HUES48 (cell line): ENCODE measurements at regions not wholly inside any gene's neighbourhood (a gene's known extent, or its start where the extent isn't known, plus 50 kb on each side); places are given as distances from the start of the nearest gene placed in this dataset.

ENCODE experiments used
- H3K27ac ChIP-seq: one replicate; pipeline ENCODE4 v1.7.0; 2013; ENCODE audit warnings: low read depth, low read length, inconsistent platforms
- H3K27me3 ChIP-seq: 2 replicates; pipeline ENCODE4 v1.6.1; 2013; ENCODE audit warnings: mild to moderate bottlenecking, low read length; ENCODE audit not compliant: control insufficient read depth, insufficient read depth
- H3K36me3 ChIP-seq: 2 replicates; pipeline ENCODE4 v1.6.1; 2013; ENCODE audit warnings: low read length; ENCODE audit not compliant: control insufficient read depth, insufficient read depth
- H3K4me1 ChIP-seq: 2 replicates; pipeline ENCODE4 v1.6.1; 2013; ENCODE audit warnings: mild to moderate bottlenecking, low read length; ENCODE audit not compliant: control insufficient read depth, insufficient read depth
- H3K4me3 ChIP-seq: 2 replicates; pipeline ENCODE4 v1.5.1; 2013; ENCODE audit warnings: mild to moderate bottlenecking, low read depth, low read length
- H3K9ac ChIP-seq: 2 replicates; pipeline ENCODE4 v1.6.1; 2013; ENCODE audit warnings: mild to moderate bottlenecking, low read depth, low read length, moderate library complexity
- H3K9me3 ChIP-seq: 2 replicates; pipeline ENCODE4 v1.6.1; 2013; ENCODE audit warnings: low read length; ENCODE audit not compliant: control insufficient read depth, insufficient read depth

DNA sequence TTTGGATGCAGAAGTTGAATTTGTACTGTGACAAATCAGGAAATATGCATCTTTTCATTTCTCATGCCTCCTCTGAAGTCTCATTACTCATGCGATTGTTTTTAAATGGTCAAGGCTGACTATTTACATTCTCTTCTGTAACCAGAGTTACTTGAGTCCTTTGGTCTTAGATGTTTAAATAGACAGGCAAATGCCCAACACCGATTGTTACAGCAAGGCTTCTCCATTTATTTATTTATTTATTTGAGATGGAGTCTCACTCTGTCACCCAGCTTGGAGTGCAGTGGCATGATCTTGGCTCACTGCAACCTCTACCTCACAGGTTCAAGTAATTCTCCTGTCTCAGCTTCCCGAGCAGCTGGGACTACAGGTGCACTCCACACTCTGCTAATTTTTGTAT lies 72.7 kb upstream of the SLC28A3 start:
- no peaks in the 10 kb centered on the region for H3K9me3 ChIP-seq
- H3K9ac ChIP-seq: no peak overlapping the region
- H3K27me3 ChIP-seq: no peaks in the 10 kb centered on the region
- no peak overlapping the region for H3K27ac ChIP-seq
- H3K36me3 ChIP-seq: no peaks in the 10 kb centered on the region
- no peak overlapping the region for H3K4me3 ChIP-seq
- H3K4me1 ChIP-seq: no peaks in the 10 kb centered on the region

DNA sequence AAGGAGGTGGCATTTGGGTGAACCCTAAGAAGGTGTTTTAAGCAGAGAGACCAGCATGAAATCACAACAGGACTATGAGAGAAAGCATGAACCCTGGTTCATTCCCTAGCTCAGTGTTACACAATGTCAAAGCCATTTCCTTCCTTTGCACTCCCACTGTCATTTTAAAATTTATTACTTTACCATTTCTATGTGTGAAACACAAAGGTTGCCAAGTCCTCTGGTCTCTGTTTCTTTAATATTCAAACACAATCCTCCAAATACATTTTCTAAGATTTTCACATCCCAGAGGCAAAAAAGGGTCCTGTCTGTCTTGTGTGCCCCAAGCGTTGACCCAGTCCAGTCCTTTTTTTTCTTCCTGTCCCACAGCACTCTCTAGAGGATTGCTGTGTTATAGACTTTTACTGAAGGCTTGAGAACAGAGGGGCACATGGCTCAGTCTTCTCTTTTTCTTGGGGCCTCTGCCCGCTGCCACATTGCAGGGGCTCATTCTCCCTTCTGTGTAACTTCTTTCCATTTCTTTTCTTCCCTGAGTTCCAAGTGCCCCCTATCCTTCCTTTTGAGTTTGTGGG lies 78.6 kb upstream of the SLC28A3 start:
- Histone ChIP-seq H3K4me1 (no peaks in the 10 kb centered on the region), H3K4me3 (no peak overlapping the region), H3K36me3 (no peaks in the 10 kb centered on the region), H3K27me3 (no peaks in the 10 kb centered on the region), H3K27ac (no peak overlapping the region), H3K9me3 (peaks cover 10% of the 10 kb centered on the region), H3K9ac (no peak overlapping the region)

DNA sequence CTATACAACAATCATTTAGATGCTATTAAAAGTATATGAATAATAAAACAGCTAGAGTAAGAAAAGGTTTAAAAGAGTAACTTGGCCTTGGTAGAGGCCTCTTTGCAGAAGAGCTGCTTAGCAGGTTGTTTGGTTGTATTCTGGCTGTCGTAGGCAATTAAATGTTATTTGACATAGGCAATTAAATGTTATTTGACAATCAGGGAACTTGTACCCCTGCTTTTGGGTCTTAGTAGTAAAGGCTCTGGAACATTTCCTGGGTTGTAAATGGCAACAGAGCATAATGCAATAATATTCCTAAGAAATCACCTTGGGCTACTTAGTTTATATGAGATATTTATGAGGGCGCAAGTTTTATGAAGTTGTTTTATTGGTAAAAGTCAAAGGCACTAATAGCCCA lies 84.4 kb upstream of the SLC28A3 start:
- Histone ChIP-seq H3K36me3 (no peaks in the 10 kb centered on the region), H3K4me1 (no peaks in the 10 kb centered on the region), H3K27ac (no peak overlapping the region), H3K27me3 (no peaks in the 10 kb centered on the region), H3K9ac (no peak overlapping the region), H3K9me3 (peaks cover 10% of the 10 kb centered on the region), H3K4me3 (no peak overlapping the region)

DNA sequence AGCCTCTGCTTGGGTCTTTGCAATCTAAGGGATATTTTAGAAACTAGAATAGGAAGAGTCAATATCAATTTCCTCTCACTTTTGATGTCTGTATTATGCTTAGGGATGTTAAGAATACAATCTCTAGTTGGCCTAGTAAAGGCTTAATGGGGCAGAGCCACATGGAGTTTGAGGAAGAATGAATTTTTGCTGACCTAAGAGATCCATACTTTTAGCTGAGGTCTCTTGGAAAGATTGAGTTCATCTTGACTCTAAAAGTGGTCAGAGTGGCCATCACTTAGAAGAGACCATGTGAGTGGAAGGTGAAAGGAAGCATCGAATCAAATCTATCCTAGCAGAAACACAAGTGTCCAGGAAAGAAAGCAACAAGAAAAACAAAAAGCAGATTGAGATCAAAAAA lies 92.2 kb upstream of the SLC28A3 start:
- Histone ChIP-seq H3K36me3 (no peaks in the 10 kb centered on the region), H3K27ac (no peak overlapping the region), H3K4me1 (no peaks in the 10 kb centered on the region), H3K9me3 (no peaks in the 10 kb centered on the region), H3K27me3 (no peaks in the 10 kb centered on the region), H3K4me3 (no peak overlapping the region), H3K9ac (no peak overlapping the region)

DNA sequence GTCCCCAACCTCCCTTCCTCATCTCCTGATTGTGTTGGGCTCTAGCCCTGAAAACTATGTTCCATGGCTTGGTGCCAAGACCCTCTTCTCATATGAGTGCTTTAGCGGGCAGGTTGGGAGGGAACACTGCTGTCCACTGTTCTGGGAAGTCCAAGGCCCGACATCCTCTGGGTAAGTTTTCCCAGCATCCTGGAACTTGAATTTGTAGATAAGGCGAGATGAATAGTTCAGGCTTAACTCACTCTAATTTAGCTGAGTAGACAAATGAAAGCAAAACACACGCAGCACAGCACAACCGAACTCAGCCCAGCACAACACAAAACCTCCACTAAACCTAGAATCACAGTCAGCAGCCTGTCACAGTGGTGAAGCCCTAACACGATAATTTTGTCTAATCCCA lies 95.3 kb upstream of the SLC28A3 start:
- Histone ChIP-seq H3K9me3 (no peaks in the 10 kb centered on the region), H3K27me3 (no peaks in the 10 kb centered on the region), H3K36me3 (no peaks in the 10 kb centered on the region), H3K9ac (no peak overlapping the region), H3K27ac (no peak overlapping the region), H3K4me1 (no peaks in the 10 kb centered on the region), H3K4me3 (no peak overlapping the region)

DNA sequence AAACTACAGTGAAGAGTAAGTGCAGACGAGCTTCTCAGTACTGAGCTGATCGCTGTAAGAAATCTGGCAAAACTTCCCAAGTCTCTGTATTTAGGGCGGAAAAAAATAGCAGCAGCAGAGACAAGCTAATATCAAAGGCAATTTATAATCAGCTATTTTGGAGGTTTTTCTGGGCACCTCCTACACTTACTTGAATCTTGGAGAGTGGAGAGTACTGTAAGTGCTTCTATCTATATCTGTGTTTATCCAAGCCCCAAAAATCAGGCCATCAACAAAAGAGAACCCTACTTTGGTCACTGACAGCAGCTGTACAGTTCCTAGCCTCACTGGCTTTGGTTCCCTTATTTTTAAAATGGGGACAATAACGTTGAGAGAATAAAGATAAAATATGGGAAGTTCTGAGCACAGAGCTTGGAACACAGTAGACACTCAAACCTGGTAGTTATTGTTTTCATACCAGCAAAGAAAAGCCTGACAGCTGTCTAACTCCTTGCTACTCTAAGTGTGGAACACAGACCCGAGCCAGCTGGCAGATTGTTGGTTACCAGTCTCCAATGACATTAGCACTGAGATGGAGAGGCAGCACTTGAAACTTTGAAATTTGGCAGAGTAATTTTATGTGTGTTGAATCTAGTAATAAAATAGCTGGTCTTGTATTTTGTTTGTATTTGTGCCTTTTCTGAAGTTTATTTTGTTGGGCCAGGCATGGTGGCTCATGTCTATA lies 96.0 kb upstream of the SLC28A3 start:
- Histone ChIP-seq H3K27me3 (no peaks in the 10 kb centered on the region), H3K4me1 (no peaks in the 10 kb centered on the region), H3K36me3 (no peaks in the 10 kb centered on the region), H3K4me3 (no peak overlapping the region), H3K27ac (no peak overlapping the region), H3K9me3 (no peaks in the 10 kb centered on the region), H3K9ac (no peak overlapping the region)

DNA sequence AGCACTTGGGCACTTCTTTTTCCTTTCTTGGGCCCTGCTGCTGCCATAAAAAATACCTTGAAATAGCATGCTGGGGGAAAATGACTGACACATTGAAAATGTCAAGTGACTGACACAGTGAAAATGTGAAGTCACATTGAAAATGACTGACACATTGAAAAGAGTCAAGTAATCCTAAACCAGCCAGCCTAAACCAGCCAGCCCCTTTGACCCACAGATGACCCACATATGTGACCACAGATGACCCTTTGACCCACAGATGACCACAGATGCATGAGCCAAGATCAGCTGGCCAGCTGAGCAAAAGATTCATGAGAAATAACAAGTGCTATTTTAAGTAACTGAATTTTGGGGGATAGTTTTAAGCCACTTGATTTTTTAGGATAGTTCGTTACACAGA lies 97.8 kb upstream of the SLC28A3 start:
- Histone ChIP-seq H3K36me3 (no peaks in the 10 kb centered on the region), H3K4me1 (no peaks in the 10 kb centered on the region), H3K4me3 (no peak overlapping the region), H3K27me3 (no peaks in the 10 kb centered on the region), H3K9ac (no peak overlapping the region), H3K9me3 (no peaks in the 10 kb centered on the region), H3K27ac (no peak overlapping the region)

DNA sequence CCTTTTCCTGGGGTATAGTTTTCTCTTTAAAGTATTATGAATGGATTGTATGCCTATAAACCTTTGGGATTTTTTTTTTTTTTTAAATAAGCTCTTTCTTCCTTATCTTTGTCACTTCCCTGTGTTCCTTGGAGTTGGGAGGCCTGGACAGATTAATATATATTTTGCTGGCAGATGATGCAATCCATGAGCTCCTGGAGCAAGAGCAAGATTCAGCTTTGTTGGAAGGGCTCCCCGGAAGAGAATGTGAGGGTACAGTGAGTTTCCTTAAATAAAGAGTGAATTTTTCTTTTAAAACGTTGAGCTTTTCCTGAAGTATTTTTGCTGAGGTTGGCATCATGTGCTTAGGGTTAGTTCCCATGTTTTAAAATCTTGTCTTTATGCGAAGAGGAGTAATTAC lies 98.7 kb upstream of the SLC28A3 start:
- H3K27ac ChIP-seq: no peak overlapping the region
- H3K36me3 ChIP-seq: no peaks in the 10 kb centered on the region
- no peaks in the 10 kb centered on the region for H3K9me3 ChIP-seq
- no peaks in the 10 kb centered on the region for H3K27me3 ChIP-seq
- H3K4me3 ChIP-seq: no peak overlapping the region
- no peak overlapping the region for H3K9ac ChIP-seq
- no peaks in the 10 kb centered on the region for H3K4me1 ChIP-seq

DNA sequence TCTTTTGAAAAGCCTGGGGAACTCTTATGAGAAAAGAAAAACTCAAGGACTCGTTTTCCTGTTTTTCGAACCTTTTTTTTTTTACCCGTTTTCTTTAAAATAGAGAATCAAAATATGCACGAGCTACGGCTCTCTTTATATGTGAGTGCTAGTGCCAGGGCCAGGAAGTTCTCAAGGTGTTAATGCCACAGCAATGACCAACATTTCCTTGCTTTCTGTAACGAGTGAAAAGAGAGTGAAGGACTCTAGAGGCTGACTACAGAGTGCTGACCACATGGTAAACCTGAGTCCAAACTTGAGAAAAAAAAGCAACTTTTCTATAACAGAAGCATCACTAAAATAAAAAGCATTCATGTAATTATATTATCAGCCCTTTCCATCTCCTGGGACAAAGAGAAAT lies 102.2 kb upstream of the SLC28A3 start:
- no peak overlapping the region for H3K27ac ChIP-seq
- no peak overlapping the region for H3K9ac ChIP-seq
- H3K36me3 ChIP-seq: no peaks in the 10 kb centered on the region
- no peaks in the 10 kb centered on the region for H3K4me1 ChIP-seq
- no peaks in the 10 kb centered on the region for H3K9me3 ChIP-seq
- no peaks in the 10 kb centered on the region for H3K27me3 ChIP-seq
- H3K4me3 ChIP-seq: no peak overlapping the region

DNA sequence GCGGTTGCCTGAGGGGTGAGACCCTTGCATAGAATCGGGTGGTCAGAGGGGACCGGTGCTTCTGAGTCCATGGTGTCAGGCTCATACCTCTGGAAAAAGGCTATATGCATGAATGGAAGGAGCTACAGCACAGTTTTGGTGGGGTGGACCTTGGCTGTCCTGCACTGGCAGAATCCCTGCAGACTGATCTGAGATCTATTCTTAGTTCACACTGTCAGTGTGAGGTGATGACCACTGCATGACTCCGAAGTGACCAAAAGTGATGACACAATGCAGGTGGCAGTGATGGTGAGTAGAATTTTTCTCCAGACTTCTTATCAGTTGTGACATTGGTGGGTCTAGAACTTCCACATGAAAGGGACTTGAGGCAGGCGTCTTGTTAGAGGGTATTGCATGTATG lies 105.2 kb upstream of the SLC28A3 start:
- H3K9ac ChIP-seq: no peak overlapping the region
- H3K4me1 ChIP-seq: no peaks in the 10 kb centered on the region
- no peaks in the 10 kb centered on the region for H3K36me3 ChIP-seq
- H3K4me3 ChIP-seq: no peak overlapping the region
- no peaks in the 10 kb centered on the region for H3K27me3 ChIP-seq
- no peak overlapping the region for H3K27ac ChIP-seq
- H3K9me3 ChIP-seq: no peaks in the 10 kb centered on the region

DNA sequence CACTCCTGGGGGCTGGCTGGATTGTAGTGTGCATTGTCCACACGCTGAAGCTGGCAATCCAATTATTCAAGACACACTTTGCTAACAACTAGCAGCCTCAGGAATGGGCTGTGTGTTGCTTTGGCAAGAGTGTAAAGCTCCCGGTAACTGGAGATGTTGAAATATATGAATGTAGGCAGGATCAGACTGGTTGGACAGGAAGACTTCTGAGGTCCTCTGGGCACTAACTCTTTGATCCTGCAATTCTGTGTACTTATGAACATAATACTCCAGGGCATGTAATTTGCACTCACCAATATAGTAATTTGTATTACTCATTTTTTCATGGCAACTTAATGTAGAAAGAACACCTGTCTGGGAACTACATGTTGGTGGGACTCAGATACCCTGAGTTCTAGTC lies 106.7 kb upstream of the SLC28A3 start:
- H3K4me3 ChIP-seq: no peak overlapping the region
- no peak overlapping the region for H3K9ac ChIP-seq
- no peak overlapping the region for H3K27ac ChIP-seq
- no peaks in the 10 kb centered on the region for H3K36me3 ChIP-seq
- H3K9me3 ChIP-seq: no peaks in the 10 kb centered on the region
- no peaks in the 10 kb centered on the region for H3K27me3 ChIP-seq
- no peaks in the 10 kb centered on the region for H3K4me1 ChIP-seq
